C4-2B (cell line): ENCODE measurements at regions not wholly inside any gene's neighbourhood (a gene's known extent, or its start where the extent isn't known, plus 50 kb on each side); places are given as distances from the start of the nearest gene placed in this dataset.

Experiments used
- H3K27ac ChIP-seq: fragments of 450-650 bp; 2 replicates; pipeline ENCODE4 v1.5.1; 2017
- CTCF ChIP-seq: fragments of 450-650 bp; conservative IDR thresholded peaks from 2 replicates; pipeline ENCODE4 v1.5.1; 2017; ENCODE audit warnings: mild to moderate bottlenecking
- ZFX ChIP-seq: fragments of 450-650 bp; IDR thresholded peaks from 2 replicates; pipeline ENCODE4 v1.6.1; 2017

- H3K27ac ChIP-seq: no peak overlapping the region
- TF ChIP-seq CTCF (no peak), ZFX (no peak)
Measured at GRCh38 chr3:135867911-135868310, 97.6 kb upstream of the PPP2R3A start.

- no peak overlapping the region for H3K27ac ChIP-seq
Measured at GRCh38 chr3:135868801-135869200, 96.7 kb upstream of the PPP2R3A start.

GRCh38 chr3:135869439-135870105, 96.0 kb upstream of the PPP2R3A start:
- no peak overlapping the region for H3K27ac ChIP-seq
- TF ChIP-seq ZFX (no peak), CTCF (no peak)

More at GRCh38 chr3:135868801-135869200, 96.7 kb upstream of the PPP2R3A start:
- TF ChIP-seq CTCF: no peak
- TF ChIP-seq ZFX: no peak

- H3K27ac ChIP-seq: no peak overlapping the region
- no peak for TF ChIP-seq ZFX
- TF ChIP-seq CTCF: no peak
Measured at GRCh38 chr3:135871311-135871710, 94.2 kb upstream of the PPP2R3A start.

- H3K27ac ChIP-seq: no peak overlapping the region
- no peak for TF ChIP-seq ZFX
- no peak for TF ChIP-seq CTCF
Measured at GRCh38 chr3:135874035-135874434, 91.5 kb upstream of the PPP2R3A start.

- TF ChIP-seq CTCF (no peak), ZFX (no peak)
- no peak overlapping the region for H3K27ac ChIP-seq
Measured at GRCh38 chr3:135878501-135878900, 87.0 kb upstream of the PPP2R3A start.

- H3K27ac ChIP-seq: no peak overlapping the region
Measured at GRCh38 chr3:135885885-135886284, 79.6 kb upstream of the PPP2R3A start.

More at GRCh38 chr3:135885885-135886284, 79.6 kb upstream of the PPP2R3A start:
- TF ChIP-seq ZFX (no peak), CTCF (no peak)
